IMR-90 (cell line): ENCODE measurements at regions not wholly inside any gene's neighbourhood (a gene's known extent, or its start where the extent isn't known, plus 50 kb on each side); places are given as distances from the start of the nearest gene placed in this dataset.

Experiments
- CEBPB ChIP-seq: IDR thresholded peaks from 2 replicates; pipeline ENCODE4 v1.6.1; 2012; ENCODE audit warnings: low read depth, low read length, improper control_type of control experiment
- CHD1 ChIP-seq: IDR thresholded peaks from 2 replicates; pipeline ENCODE4 v1.6.1; 2012; ENCODE audit warnings: low read depth, low read length, improper control_type of control experiment
- ELK1 ChIP-seq: fragments of 150-350 bp; IDR thresholded peaks from 2 replicates; pipeline ENCODE4 v1.6.1; 2016; ENCODE audit warnings: low read depth, mild to moderate bottlenecking, low read length, moderate library complexity, borderline replicate concordance
- MAFK ChIP-seq: IDR thresholded peaks from 2 replicates; pipeline ENCODE4 v1.6.1; 2012; ENCODE audit warnings: low read depth, low read length, improper control_type of control experiment
- MAZ ChIP-seq: IDR thresholded peaks from 2 replicates; pipeline ENCODE4 v1.6.1; 2012; ENCODE audit warnings: low read depth, mild to moderate bottlenecking, low read length, improper control_type of control experiment, moderate library complexity, borderline replicate concordance
- MXI1 ChIP-seq: IDR thresholded peaks from 2 replicates; pipeline ENCODE4 v1.6.1; 2012; ENCODE audit warnings: low read depth, mild to moderate bottlenecking, low read length, moderate library complexity, borderline replicate concordance
- POLR2A ChIP-seq: IDR thresholded peaks from 2 replicates; pipeline ENCODE4 v1.6.1; 2012; ENCODE audit warnings: mild to moderate bottlenecking, low read depth, low read length
- RAD21 ChIP-seq: IDR thresholded peaks from 2 replicates; pipeline ENCODE4 v1.6.1; 2012; ENCODE audit warnings: low read length, improper control_type of control experiment
- RCOR1 ChIP-seq: IDR thresholded peaks from 2 replicates; pipeline ENCODE4 v1.6.1; 2012; ENCODE audit warnings: mild to moderate bottlenecking, low read length, improper control_type of control experiment; ENCODE audit not compliant: insufficient replicate concordance
- RFX5 ChIP-seq: IDR thresholded peaks from 2 replicates; pipeline ENCODE4 v1.8.0; 2012; ENCODE audit warnings: low read depth, mild to moderate bottlenecking, low read length, moderate library complexity
- SMC3 ChIP-seq: fragments of 150-350 bp; IDR thresholded peaks from 2 replicates; pipeline ENCODE4 v1.6.1; 2016; ENCODE audit warnings: low read depth, mild to moderate bottlenecking, antibody characterized with exemption, low read length, moderate library complexity
- TF ChIP-seq, protein P1 (sequence below): conservative IDR thresholded peaks from 2 replicates; pipeline ENCODE4 v1.5.1; 2012; ENCODE audit warnings: mild to moderate bottlenecking, low read depth, low read length, improper control_type of control experiment

DNA sequence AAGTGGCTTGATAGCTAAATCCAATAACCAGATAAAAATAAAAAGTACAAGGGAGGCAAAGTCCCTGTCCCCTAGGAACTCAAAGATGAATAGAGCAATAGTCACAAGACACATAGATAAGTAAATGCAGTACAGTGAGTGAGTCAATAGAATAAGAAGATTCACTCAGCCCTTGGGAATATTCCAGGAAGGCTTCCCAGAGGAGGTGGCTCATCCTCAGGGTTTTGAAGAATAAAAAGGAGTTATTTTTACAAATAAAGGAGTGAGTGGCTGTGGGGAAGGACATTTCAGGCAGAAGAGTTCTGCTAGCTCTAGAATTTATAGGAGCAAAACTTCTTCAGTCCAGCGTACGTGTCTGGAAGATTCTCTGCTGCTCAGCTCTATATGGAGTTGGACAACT is 177.4 kb upstream of the SDK2 start:
- TF ChIP-seq POLR2A (no peak), MAFK (no peak), MAZ (no peak), CHD1 (no peak), MXI1 (no peak), ELK1 (no peak), SMC3 (no peak), RAD21 (no peak), RCOR1 (no peak), CEBPB (no peak), RFX5 (no peak)
- TF ChIP-seq, protein P1, sequence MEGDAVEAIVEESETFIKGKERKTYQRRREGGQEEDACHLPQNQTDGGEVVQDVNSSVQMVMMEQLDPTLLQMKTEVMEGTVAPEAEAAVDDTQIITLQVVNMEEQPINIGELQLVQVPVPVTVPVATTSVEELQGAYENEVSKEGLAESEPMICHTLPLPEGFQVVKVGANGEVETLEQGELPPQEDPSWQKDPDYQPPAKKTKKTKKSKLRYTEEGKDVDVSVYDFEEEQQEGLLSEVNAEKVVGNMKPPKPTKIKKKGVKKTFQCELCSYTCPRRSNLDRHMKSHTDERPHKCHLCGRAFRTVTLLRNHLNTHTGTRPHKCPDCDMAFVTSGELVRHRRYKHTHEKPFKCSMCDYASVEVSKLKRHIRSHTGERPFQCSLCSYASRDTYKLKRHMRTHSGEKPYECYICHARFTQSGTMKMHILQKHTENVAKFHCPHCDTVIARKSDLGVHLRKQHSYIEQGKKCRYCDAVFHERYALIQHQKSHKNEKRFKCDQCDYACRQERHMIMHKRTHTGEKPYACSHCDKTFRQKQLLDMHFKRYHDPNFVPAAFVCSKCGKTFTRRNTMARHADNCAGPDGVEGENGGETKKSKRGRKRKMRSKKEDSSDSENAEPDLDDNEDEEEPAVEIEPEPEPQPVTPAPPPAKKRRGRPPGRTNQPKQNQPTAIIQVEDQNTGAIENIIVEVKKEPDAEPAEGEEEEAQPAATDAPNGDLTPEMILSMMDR: no peak
